NCI-H524 treated with DMSO at 0.1 percent for 48 hours (cell line): ENCODE measurements at regions not wholly inside any gene's neighbourhood (a gene's known extent, or its start where the extent isn't known, plus 50 kb on each side); places are given as distances from the start of the nearest gene placed in this dataset.
"Not testable (repeated sequence)": the region's sequence is repeated elsewhere in the genome, so short reads cannot be mapped to it uniquely, and the experiment has no call there.

Experiments used
- DNase-seq: peaks from one replicate; lab custom pipeline; 2025; lab: John Stamatoyannopoulos, UW

- no peak for DNase-seq
Observed at GRCh38 chr3:18618723-18619122, 193.6 kb upstream of the SATB1 start.

- DNase-seq, result no peak
Observed at GRCh38 chr3:18611991-18612390, 186.9 kb upstream of the SATB1 start.

DNA sequence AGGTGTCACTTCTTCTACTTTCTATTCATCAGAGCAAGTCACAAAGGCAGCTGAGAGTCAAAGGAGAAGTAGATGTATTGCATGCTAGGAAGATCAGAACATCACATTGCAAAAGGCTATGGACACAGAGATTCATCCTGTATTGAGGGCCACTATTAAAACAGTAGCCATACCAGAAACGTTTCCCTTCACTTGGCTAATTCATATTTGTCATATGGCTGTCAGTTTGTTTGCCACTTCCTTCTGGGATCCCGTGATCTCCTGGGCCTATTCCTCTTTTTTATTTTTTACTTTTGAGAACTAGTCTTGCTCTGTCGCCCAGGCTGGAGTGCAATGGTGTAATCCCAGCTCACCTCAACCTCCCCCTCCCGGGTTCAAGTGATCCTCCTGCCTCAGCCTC lies 184.0 kb upstream of the SATB1 start:
- DNase-seq, result no peak

DNA sequence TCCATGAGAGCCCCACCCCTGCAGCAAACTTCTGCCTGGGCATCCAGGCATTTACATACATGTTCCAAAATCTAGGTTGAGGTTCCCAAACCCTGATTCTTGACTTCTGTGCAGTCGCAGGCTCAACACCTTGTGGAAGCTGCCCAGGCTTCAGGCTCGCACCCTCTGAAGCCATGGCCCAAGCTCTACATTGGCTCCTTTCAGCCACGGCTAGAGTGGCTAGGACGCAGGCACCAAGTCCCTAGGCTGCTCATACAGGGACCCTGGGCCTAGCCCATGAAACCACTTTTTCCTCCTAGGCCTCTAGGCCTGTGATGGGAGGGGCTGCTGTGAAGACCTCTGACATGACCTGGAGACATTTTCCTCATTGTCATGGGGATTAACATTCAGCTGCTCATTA lies 172.8 kb upstream of the SATB1 start:
- DNase-seq, result no peak

GRCh38 chr3:18593231-18593630 lies 168.1 kb upstream of the SATB1 start:
- no peak for DNase-seq

GRCh38 chr3:18591120-18591519 lies 166.0 kb upstream of the SATB1 start:
- no peak for DNase-seq

- no peak for DNase-seq
Observed at GRCh38 chr3:18586076-18586475, 160.9 kb upstream of the SATB1 start.

DNA sequence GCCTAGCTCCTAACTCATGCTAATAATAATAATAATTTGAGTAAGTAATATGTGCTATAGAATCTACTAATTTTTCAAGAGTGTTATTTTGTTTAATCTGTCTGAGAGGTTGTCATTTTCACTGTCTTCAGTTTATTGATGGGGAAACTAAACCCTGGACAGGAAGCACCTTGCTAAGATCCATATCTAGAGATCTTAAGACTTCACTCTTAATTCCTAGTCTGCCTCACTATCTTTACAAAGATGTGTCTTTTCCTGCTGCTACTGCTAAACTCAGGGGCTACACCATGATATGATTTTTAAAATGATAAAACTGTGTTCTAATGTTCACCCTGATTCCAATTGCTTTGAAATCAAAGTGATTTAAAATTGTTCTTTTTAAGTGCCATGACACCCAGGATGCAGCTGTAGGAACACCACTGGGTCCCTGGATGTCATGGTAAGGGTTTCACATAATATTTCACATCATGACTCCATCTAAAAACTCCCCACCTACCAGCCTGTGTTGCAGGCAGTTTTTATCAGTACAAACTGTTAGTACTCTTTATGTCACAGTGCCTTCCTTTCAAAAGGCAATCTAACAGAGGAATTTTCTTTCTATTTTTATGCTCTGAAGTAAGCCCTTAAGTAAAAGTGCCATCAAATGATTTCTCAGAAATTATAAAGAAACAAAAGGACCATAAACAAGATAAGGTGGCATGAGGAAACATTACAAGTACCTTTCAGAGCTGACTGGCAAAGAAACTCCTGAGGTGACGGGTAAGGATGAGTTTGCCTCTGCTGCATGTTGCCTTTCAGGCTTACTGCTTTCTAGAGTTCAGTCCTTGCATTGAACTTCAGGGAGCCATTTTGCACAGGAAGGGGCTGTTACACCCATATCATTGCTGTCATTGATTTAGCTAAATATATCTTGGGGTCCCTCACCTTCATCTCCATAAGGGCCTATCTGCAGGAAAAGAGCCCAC lies 160.1 kb upstream of the SATB1 start:
- DNase-seq, result no peak

DNA sequence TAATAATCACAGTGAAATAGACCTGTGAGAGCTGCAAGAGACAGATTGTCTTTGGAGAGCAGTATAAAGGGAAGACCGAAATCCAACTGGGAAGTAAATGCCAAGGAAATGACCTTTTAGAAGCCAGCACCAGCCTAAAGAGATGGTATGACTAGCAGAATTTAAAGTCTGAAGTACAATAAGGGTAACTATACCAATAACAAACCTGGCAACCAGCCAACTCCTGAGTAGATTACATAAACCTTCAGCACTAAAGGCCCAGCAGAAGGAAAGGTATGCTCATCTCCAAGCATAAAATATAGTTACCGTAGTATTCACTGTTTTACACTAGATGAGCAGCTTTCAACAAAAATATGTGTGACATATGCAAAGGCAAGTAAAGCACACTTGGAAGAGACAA lies 155.1 kb upstream of the SATB1 start:
- DNase-seq, result no peak

- DNase-seq, result no peak
Observed at GRCh38 chr3:18579661-18580060, 154.5 kb upstream of the SATB1 start.

- DNase-seq, result no peak
Observed at GRCh38 chr3:18575573-18575972, 150.4 kb upstream of the SATB1 start.

DNA sequence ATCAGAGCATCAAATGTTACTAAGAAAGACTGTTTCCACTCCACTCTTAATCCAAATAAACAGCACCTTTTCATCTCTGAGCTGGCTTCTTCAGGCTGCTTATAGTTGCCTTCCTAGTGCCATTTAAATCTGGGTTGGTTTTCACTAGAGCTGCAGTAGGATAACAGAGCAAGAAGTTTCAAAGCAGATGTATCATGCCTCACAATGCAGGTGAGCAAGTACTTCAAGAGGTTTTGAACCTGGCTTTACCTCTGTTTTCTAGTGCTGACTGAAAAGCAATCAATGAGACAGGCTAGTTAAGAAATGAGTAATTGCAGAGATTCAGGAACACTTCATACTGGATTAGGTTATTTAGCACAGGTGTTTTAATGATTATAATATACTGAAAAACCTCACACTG lies 147.7 kb upstream of the SATB1 start:
- peak; percentile 65 for DNase-seq

GRCh38 chr3:18567293-18567692 lies 142.2 kb upstream of the SATB1 start:
- no peak for DNase-seq

DNA sequence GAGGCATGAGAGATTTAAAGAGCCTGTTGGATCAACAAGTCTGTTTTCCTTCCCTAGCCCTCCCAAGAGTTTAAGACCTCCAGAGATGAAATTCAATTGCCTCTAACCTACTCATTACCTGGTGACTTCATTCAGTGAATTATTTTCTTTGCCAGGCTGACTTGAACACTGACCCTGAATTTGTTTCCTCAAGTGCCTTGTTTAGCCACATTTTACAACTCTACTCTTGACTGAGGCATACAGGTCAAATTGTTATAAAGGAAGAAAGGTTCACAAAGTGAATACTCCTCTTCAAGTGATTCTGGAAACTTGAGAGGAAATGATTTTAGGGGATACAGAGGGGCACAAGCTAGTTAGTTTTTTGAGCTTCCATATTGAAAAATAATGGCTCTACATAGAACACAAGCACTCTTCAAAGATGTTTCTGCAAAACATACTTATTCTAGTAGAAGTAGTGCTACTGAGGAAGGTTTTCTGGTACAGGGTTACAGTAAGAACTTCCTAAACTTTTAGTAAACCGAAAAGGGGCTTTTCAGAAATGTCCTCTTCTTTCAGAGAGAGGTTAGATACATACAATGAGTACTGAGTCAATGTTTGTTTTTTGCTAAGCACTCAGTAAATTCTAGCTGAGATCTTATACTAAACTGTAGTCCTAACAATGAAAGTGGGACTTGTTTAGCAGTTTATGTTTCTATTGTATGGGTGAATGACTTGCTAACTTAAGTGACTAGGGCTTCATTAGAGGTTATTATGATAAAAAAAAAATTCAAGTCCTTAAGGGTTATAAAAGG lies 137.4 kb upstream of the SATB1 start:
- no peak for DNase-seq

- DNase-seq, result peak; percentile 21
Observed at GRCh38 chr3:18559331-18559842, 134.2 kb upstream of the SATB1 start.

- DNase-seq, result no peak
Observed at GRCh38 chr3:18558507-18558906, 133.4 kb upstream of the SATB1 start.

- DNase-seq, result no peak
Observed at GRCh38 chr3:18557216-18557615, 132.1 kb upstream of the SATB1 start.

DNA sequence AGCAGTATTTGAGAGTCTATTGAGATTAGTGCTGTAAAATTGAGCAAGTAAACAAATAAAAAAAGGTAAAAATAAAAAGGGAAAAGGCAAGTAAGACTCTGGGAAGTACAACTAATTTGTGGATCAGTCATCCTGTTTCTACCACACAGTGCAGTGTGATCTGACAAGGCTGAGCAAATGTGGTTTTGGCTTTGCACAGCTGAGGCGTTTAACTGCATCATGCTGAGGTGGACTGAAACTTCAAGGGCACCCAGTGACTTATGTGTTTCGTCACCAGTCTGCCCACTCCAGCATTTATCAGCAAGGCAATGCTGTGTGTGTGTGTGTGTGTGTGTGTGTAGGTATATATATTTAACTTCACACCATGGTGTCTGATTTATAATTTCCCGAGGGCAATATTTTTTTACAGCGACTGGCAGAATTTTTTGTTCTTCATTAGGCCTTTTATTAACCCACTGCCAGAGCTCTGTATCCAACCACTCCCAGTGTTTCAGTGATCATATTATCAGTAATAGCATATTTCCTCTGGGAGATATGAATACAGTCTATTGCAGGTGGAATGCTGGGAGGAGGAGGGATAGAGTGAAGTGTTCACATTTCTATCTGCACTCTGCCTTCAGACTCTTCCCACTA lies 131.5 kb upstream of the SATB1 start:
- no peak for DNase-seq

DNA sequence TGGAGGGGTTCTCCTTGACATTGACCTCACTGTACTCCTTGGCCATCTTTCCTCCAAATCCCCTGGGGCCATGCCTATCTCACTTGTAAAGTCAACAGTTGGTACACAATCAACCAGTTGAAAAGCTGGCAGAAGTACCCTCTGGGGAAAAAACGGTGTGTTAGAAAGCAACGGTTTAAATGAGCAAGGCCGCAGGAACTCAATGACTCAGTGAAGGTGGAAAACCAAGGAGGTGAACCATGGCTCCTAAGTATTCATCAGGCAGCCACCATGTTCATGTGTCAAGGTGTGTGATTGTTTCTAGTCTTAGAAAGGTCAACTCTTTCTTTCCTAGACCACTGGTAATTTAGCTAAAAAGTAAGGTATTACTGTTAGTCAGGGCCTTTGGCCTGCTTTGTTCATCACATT lies 130.9 kb upstream of the SATB1 start:
- no peak for DNase-seq

- DNase-seq, result not testable (repeated sequence)
Observed at GRCh38 chr3:18552579-18553105, 127.5 kb upstream of the SATB1 start.

- DNase-seq, result no peak
Observed at GRCh38 chr3:18546632-18547031, 121.5 kb upstream of the SATB1 start.

- peak; percentile 25 for DNase-seq
Observed at GRCh38 chr3:18544146-18544545, 119.0 kb upstream of the SATB1 start.
